GM19463 (cell line): ENCODE measurements at regions not wholly inside any gene's neighbourhood (a gene's known extent, or its start where the extent isn't known, plus 50 kb on each side); places are given as distances from the start of the nearest gene placed in this dataset.

Experiments
- ATAC-seq: cut with Tn5 transposase; IDR thresholded peaks from one replicate; pipeline ENCODE4 v1.9.1; 2021; ENCODE audit warnings: mild to moderate bottlenecking, moderate library complexity; ENCODE audit not compliant: unreplicated experiment

GRCh38 chr9:106724566-106724965 is 138.4 kb upstream of the ZNF462 start:
- ATAC-seq, result no peak

- no peak for ATAC-seq
These were observed 136.7 kb upstream of the ZNF462 start for GRCh38 chr9:106726070-106726815.

GRCh38 chr9:106727969-106728368 is 135.0 kb upstream of the ZNF462 start:
- no peak for ATAC-seq

GRCh38 chr9:106728860-106729259 is 134.1 kb upstream of the ZNF462 start:
- no peak for ATAC-seq

- ATAC-seq, result no peak
These were observed 131.1 kb upstream of the ZNF462 start for GRCh38 chr9:106731910-106732309.

- ATAC-seq, result no peak
These were observed 129.1 kb upstream of the ZNF462 start for GRCh38 chr9:106733828-106734380.

- no peak for ATAC-seq
These were observed 125.5 kb upstream of the ZNF462 start for GRCh38 chr9:106737516-106737915.

GRCh38 chr9:106738109-106738508 is 124.9 kb upstream of the ZNF462 start:
- no peak for ATAC-seq

- no peak for ATAC-seq
These were observed 117.5 kb upstream of the ZNF462 start for GRCh38 chr9:106745457-106745856.

- no peak for ATAC-seq
These were observed 117.1 kb upstream of the ZNF462 start for GRCh38 chr9:106745876-106746275.

- no peak for ATAC-seq
These were observed 111.3 kb upstream of the ZNF462 start for GRCh38 chr9:106751681-106752080.

GRCh38 chr9:106752581-106752980 is 110.4 kb upstream of the ZNF462 start:
- ATAC-seq, result no peak

- peak; percentile 95 for ATAC-seq
These were observed 109.8 kb upstream of the ZNF462 start for GRCh38 chr9:106753155-106753671.

GRCh38 chr9:106755736-106756135 is 107.2 kb upstream of the ZNF462 start:
- no peak for ATAC-seq

GRCh38 chr9:106757514-106757913 is 105.5 kb upstream of the ZNF462 start:
- ATAC-seq, result no peak

GRCh38 chr9:106758911-106759310 is 104.1 kb upstream of the ZNF462 start:
- peak; percentile 89 for ATAC-seq

- no peak for ATAC-seq
These were observed 101.5 kb upstream of the ZNF462 start for GRCh38 chr9:106761493-106761892.

GRCh38 chr9:106766616-106767015 is 96.3 kb upstream of the ZNF462 start:
- no peak for ATAC-seq

- no peak for ATAC-seq
These were observed 93.6 kb upstream of the ZNF462 start for GRCh38 chr9:106769331-106769730.

GRCh38 chr9:106771608-106772007 is 91.4 kb upstream of the ZNF462 start:
- ATAC-seq, result no peak

- ATAC-seq, result no peak
These were observed 90.3 kb upstream of the ZNF462 start for GRCh38 chr9:106772523-106773290.

- no peak for ATAC-seq
These were observed 89.2 kb upstream of the ZNF462 start for GRCh38 chr9:106773750-106774149.
